HL-60/S4 treated with retinoic acid at 250 ng/mL for 4 days and 3 days (cell line): ENCODE measurements at regions not wholly inside any gene's neighbourhood (a gene's known extent, or its start where the extent isn't known, plus 50 kb on each side); places are given as distances from the start of the nearest gene placed in this dataset.

Source experiments
- in situ Hi-C: fragments of 300-500 bp; cut with MboI; formaldehyde crosslinking; loops from 2 replicates; pipeline ENCODE4 v1.7.0; 2022; ENCODE audit warnings: low sequenced_read_pairs

GRCh38 chrX:110863883-110864282, 68.3 kb upstream of the CHRDL1 start:
- in situ Hi-C loops: loop anchor here (25.0 kb wide), 2 partner anchors 427 to 927 kb away; no protein-coding TSS in a partner anchor

DNA sequence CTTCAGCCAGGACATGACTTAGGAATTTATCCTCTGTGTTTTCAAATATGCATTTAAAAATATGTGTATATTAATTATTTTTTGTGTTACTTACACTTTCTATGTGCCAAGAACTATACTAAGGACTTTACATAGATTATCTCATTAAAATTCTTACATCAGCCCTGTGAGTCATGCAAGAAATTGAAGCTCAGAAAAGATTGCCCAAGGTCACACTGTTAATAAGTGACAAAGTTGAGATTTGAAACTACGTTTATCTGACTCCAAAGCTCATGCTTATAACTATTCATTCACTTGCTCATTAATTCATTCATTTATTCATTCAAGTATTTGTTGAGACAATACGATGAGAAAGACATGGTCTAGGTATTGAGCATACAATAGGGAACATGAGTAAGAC, 62.9 kb upstream of the CHRDL1 start:
- in situ Hi-C loops: loop anchor here (25.0 kb wide), 2 partner anchors 421 to 921 kb away; no protein-coding TSS in a partner anchor

GRCh38 chrX:110853610-110854009, 58.0 kb upstream of the CHRDL1 start:
- in situ Hi-C loops: loop anchor here (25.0 kb wide), 2 partner anchors 416 to 916 kb away; no protein-coding TSS in a partner anchor

GRCh38 chrX:110852180-110852579, 56.6 kb upstream of the CHRDL1 start:
- in situ Hi-C loops: loop anchor here (25.0 kb wide), 2 partner anchors 415 to 915 kb away; no protein-coding TSS in a partner anchor

- in situ Hi-C loops: loop anchor here (25.0 kb wide), 2 partner anchors 414 to 914 kb away; no protein-coding TSS in a partner anchor
Observed at GRCh38 chrX:110851780-110852179, 56.2 kb upstream of the CHRDL1 start.

DNA sequence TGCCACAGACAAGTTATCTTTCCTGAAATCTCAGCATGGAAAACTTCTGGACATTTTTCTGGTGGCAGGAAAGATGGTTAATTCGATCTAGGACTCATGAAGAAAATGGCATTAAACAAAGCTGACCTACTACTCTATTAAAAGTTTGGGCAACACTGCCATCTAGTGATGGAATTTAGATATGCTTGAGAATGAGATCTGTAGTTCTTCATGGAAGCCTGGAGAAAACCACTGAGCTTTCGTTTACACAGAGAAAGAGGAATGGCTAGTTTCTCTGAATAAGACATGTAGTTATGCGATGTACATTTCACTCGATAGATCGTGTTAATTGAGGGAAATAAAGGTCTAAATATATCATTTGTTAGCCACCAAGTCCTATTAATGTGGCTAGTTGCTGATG, 51.7 kb upstream of the CHRDL1 start:
- in situ Hi-C loops: no loop called here

- in situ Hi-C loops: no loop called here
Observed at GRCh38 chrX:110846071-110846470, 50.5 kb upstream of the CHRDL1 start.
